SK-N-SH treated with all-trans-retinoic acid at 6 μM for 48 hours (cell line): ENCODE measurements at regions not wholly inside any gene's neighbourhood (a gene's known extent, or its start where the extent isn't known, plus 50 kb on each side); places are given as distances from the start of the nearest gene placed in this dataset.

Experiments
- CSDC2 ChIP-seq: fragments of 250-450 bp; sonication (Bioruptor Pico); IDR thresholded peaks from 2 replicates; pipeline ENCODE4 v1.5.0; 2020; ENCODE audit warnings: mild to moderate bottlenecking, moderate library complexity
- ESRRG ChIP-seq: fragments of 250-450 bp; sonication (Bioruptor Pico); IDR thresholded peaks from 2 replicates; pipeline ENCODE4 v1.6.1; 2021; ENCODE audit warnings: mild to moderate bottlenecking
- PATZ1 ChIP-seq: fragments of 250-450 bp; sonication (Bioruptor Pico); IDR thresholded peaks from 2 replicates; pipeline ENCODE4 v1.8.0; 2020; ENCODE audit warnings: mild to moderate bottlenecking, moderate library complexity, borderline replicate concordance
- RARB ChIP-seq: fragments of 250-450 bp; sonication (Bioruptor Pico); IDR thresholded peaks from 2 replicates; pipeline ENCODE4 v1.8.0; 2021; ENCODE audit warnings: mild to moderate bottlenecking, moderate library complexity
- SNAI2 ChIP-seq: fragments of 250-450 bp; sonication (Bioruptor Pico); IDR thresholded peaks from 2 replicates; pipeline ENCODE4 v1.5.0; 2020; ENCODE audit warnings: mild to moderate bottlenecking, moderate library complexity
- ZFP3 ChIP-seq: fragments of 250-450 bp; sonication (Bioruptor Pico); IDR thresholded peaks from 2 replicates; pipeline ENCODE4 v1.5.0; 2020; ENCODE audit warnings: mild to moderate bottlenecking, moderate library complexity
- ZFP30 ChIP-seq: fragments of 450-650 bp; formaldehyde crosslinking; IDR thresholded peaks from 2 replicates; pipeline ENCODE4 v1.5.0; 2022; ENCODE audit warnings: mild to moderate bottlenecking, moderate library complexity
- TF ChIP-seq, protein P1 (sequence below): fragments of 250-450 bp; sonication (Bioruptor Pico); IDR thresholded peaks from 2 replicates; pipeline ENCODE4 v1.5.1; 2021; ENCODE audit warnings: mild to moderate bottlenecking, moderate library complexity

GRCh38 chr17:79555543-79555942 is 55.3 kb downstream of the RBFOX3 start:
- TF ChIP-seq ZFP30 (CRISPR knock-in tag): no peak
- TF ChIP-seq, protein P1, sequence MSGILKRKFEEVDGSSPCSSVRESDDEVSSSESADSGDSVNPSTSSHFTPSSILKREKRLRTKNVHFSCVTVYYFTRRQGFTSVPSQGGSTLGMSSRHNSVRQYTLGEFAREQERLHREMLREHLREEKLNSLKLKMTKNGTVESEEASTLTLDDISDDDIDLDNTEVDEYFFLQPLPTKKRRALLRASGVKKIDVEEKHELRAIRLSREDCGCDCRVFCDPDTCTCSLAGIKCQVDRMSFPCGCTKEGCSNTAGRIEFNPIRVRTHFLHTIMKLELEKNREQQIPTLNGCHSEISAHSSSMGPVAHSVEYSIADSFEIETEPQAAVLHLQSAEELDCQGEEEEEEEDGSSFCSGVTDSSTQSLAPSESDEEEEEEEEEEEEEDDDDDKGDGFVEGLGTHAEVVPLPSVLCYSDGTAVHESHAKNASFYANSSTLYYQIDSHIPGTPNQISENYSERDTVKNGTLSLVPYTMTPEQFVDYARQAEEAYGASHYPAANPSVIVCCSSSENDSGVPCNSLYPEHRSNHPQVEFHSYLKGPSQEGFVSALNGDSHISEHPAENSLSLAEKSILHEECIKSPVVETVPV (CRISPR knock-in tag): no peak
- TF ChIP-seq ZFP3 (CRISPR knock-in tag): no peak
- no peak for TF ChIP-seq ESRRG (CRISPR knock-in tag)
- no peak for TF ChIP-seq PATZ1
- TF ChIP-seq CSDC2 (CRISPR knock-in tag): no peak
- TF ChIP-seq RARB (CRISPR knock-in tag): no peak
- no peak for TF ChIP-seq SNAI2 (CRISPR knock-in tag)
